ENCODE measurements at regions not wholly inside any gene's neighbourhood (a gene's known extent, or its start where the extent isn't known, plus 50 kb on each side); places are given as distances from the start of the nearest gene placed in this dataset.

DNA sequence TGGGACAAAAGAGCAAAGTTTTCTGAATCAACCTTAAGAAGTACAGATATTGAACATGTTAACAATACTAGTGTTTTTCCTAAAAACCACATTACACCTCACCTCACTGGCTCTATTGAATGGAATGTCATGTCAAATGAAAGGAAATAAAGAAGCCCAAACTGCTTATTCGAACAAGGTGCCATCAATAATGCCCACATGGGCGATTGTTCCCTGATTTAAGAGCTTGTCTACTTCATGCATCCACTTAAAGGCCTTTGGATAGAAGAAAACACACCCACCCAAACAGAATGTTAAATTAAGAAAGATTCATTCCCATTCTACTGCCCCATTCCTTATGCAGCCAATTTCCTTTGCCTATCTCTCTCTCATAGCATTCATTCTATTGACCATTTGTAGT lies 118.5 kb upstream of the PAQR3 start:
- Histone ChIP-seq H3K9ac (ENCODE audit: low read length) (no peak overlapping the region), H3K36me3 (ENCODE audit: insufficient read depth, low read length) (no peaks in the 10 kb centered on the region), H3K4me1 (ENCODE audit: insufficient read depth, low read length) (no peaks in the 10 kb centered on the region), H3K79me2 (ENCODE audit: insufficient read depth, low read length) (no peaks in the 10 kb centered on the region), H3K4me2 (ENCODE audit: low read length) (no peak overlapping the region), H3K9me3 (ENCODE audit: insufficient read depth, low read depth, low read length) (no peaks in the 10 kb centered on the region), H3K4me3 (ENCODE audit: insufficient read depth, low read depth, low read length) (no peak overlapping the region), H2AFZ (ENCODE audit: low read depth, low read length) (no peak overlapping the region), H3K27ac (ENCODE audit: low read depth, low read length) (no peak overlapping the region), H3K27me3 (ENCODE audit: insufficient read depth, low read length) (no peaks in the 10 kb centered on the region), H4K20me1 (ENCODE audit: insufficient read depth, low read length) (no peaks in the 10 kb centered on the region)
- Mint-ChIP-seq H3K27ac (ENCODE audit: unreplicated experiment) (no peak overlapping the region), H3K4me1 (ENCODE audit: low read depth, unreplicated experiment) (no peaks in the 10 kb centered on the region), H3K9me3 (ENCODE audit: unreplicated experiment) (no peaks in the 10 kb centered on the region), H3K27me3 (ENCODE audit: low read depth, unreplicated experiment) (no peaks in the 10 kb centered on the region), H3K4me3 (ENCODE audit: unreplicated experiment) (no peak overlapping the region), H3K36me3 (ENCODE audit: low read depth, unreplicated experiment) (no peaks in the 10 kb centered on the region)
- DNase-seq (ENCODE audit: low read depth) (no peak), FAIRE-seq (no peak)
- no peak for TF ChIP-seq EZH2 (IDR thresholded peaks at IDR 0.05; ENCODE audit: insufficient read depth, low read length)
- TF ChIP-seq, protein P1, sequence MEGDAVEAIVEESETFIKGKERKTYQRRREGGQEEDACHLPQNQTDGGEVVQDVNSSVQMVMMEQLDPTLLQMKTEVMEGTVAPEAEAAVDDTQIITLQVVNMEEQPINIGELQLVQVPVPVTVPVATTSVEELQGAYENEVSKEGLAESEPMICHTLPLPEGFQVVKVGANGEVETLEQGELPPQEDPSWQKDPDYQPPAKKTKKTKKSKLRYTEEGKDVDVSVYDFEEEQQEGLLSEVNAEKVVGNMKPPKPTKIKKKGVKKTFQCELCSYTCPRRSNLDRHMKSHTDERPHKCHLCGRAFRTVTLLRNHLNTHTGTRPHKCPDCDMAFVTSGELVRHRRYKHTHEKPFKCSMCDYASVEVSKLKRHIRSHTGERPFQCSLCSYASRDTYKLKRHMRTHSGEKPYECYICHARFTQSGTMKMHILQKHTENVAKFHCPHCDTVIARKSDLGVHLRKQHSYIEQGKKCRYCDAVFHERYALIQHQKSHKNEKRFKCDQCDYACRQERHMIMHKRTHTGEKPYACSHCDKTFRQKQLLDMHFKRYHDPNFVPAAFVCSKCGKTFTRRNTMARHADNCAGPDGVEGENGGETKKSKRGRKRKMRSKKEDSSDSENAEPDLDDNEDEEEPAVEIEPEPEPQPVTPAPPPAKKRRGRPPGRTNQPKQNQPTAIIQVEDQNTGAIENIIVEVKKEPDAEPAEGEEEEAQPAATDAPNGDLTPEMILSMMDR (IDR thresholded peaks at IDR 0.05; ENCODE audit: insufficient read depth, low read depth, low read length): no peak

DNA sequence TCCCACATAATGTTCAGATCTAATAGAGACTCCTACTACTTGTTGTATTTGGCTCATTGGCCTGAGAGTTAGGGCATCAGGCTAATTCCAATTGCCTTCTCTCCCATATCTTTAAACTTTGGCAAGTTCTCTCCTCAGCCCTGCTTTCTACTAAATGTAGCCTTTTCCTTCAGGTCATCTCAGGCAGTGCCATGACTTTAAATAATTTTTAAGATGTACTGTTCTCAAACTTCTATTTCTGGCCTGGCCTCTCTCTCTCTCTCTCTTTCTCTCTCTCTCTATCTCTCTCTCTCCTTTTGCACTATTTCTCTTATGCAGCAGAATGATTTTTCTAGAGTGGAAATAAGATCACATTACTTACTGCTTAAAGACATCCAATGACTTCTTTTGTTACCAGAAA lies 114.5 kb upstream of the PAQR3 start:
- no peaks in the 10 kb centered on the region for H3K9me3 Mint-ChIP-seq (ENCODE audit: unreplicated experiment)

DNA sequence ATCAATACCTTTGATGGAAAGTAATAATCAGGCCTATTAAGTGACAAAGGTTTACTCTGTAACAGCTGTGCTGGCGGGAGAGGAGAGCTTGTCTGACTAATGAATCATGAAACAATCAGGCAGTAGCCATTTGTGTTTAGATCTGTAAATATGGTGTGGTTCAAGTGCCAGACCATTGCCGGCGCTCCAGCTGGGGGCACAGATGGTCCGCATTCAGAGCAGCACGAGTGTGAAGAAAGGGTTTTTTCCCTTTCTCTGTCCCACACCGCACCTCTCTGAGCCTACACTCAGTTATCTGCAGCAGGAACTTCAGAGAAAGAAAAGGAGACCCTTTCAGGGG lies 111.3 kb upstream of the PAQR3 start:
- Mint-ChIP-seq H3K4me1 (ENCODE audit: low read depth, unreplicated experiment) (peaks cover 6% of the 10 kb centered on the region), H3K9me3 (ENCODE audit: unreplicated experiment) (no peaks in the 10 kb centered on the region), H3K4me3 (ENCODE audit: unreplicated experiment) (no peak overlapping the region), H3K27me3 (ENCODE audit: low read depth, unreplicated experiment) (peaks cover 4% of the 10 kb centered on the region), H3K27ac (ENCODE audit: unreplicated experiment) (no peak overlapping the region), H3K36me3 (ENCODE audit: low read depth, unreplicated experiment) (no peaks in the 10 kb centered on the region)
- DNase-seq (ENCODE audit: low read depth): no peak
- Histone ChIP-seq H3K27me3 (ENCODE audit: insufficient read depth, low read length) (no peaks in the 10 kb centered on the region), H3K9me3 (ENCODE audit: insufficient read depth, low read depth, low read length) (no peaks in the 10 kb centered on the region), H3K4me2 (ENCODE audit: low read length) (peak overlapping the region; percentile 51), H3K9ac (ENCODE audit: low read length) (no peak overlapping the region), H3K4me1 (ENCODE audit: insufficient read depth, low read length) (no peaks in the 10 kb centered on the region), H3K27ac (ENCODE audit: low read depth, low read length) (no peak overlapping the region), H4K20me1 (ENCODE audit: insufficient read depth, low read length) (no peaks in the 10 kb centered on the region), H3K79me2 (ENCODE audit: insufficient read depth, low read length) (no peaks in the 10 kb centered on the region), H3K36me3 (ENCODE audit: insufficient read depth, low read length) (no peaks in the 10 kb centered on the region), H2AFZ (ENCODE audit: low read depth, low read length) (no peak overlapping the region), H3K4me3 (ENCODE audit: insufficient read depth, low read depth, low read length) (no peak overlapping the region)
- FAIRE-seq: no peak
- TF ChIP-seq EZH2 (IDR thresholded peaks at IDR 0.05; ENCODE audit: insufficient read depth, low read length): no peak
- TF ChIP-seq, protein P1 (IDR thresholded peaks at IDR 0.05; ENCODE audit: insufficient read depth, low read depth, low read length): no peak

More for the DNA sequence above, 114.5 kb upstream of the PAQR3 start:
- Mint-ChIP-seq H3K27me3 (ENCODE audit: low read depth, unreplicated experiment) (peaks cover 4% of the 10 kb centered on the region), H3K4me1 (ENCODE audit: low read depth, unreplicated experiment) (no peaks in the 10 kb centered on the region), H3K27ac (ENCODE audit: unreplicated experiment) (no peak overlapping the region), H3K36me3 (ENCODE audit: low read depth, unreplicated experiment) (no peaks in the 10 kb centered on the region), H3K4me3 (ENCODE audit: unreplicated experiment) (no peak overlapping the region)
- TF ChIP-seq, protein P1 (IDR thresholded peaks at IDR 0.05; ENCODE audit: insufficient read depth, low read depth, low read length): no peak
- TF ChIP-seq EZH2 (IDR thresholded peaks at IDR 0.05; ENCODE audit: insufficient read depth, low read length): no peak
- Histone ChIP-seq H3K27ac (ENCODE audit: low read depth, low read length) (no peak overlapping the region), H4K20me1 (ENCODE audit: insufficient read depth, low read length) (no peaks in the 10 kb centered on the region), H3K79me2 (ENCODE audit: insufficient read depth, low read length) (no peaks in the 10 kb centered on the region), H3K4me1 (ENCODE audit: insufficient read depth, low read length) (no peaks in the 10 kb centered on the region), H3K9me3 (ENCODE audit: insufficient read depth, low read depth, low read length) (no peaks in the 10 kb centered on the region), H2AFZ (ENCODE audit: low read depth, low read length) (no peak overlapping the region), H3K27me3 (ENCODE audit: insufficient read depth, low read length) (no peaks in the 10 kb centered on the region), H3K36me3 (ENCODE audit: insufficient read depth, low read length) (no peaks in the 10 kb centered on the region), H3K4me3 (ENCODE audit: insufficient read depth, low read depth, low read length) (no peak overlapping the region), H3K4me2 (ENCODE audit: low read length) (no peak overlapping the region), H3K9ac (ENCODE audit: low read length) (no peak overlapping the region)
- FAIRE-seq (no peak), DNase-seq (ENCODE audit: low read depth) (no peak)

All from astrocyte (in vitro differentiated cells and primary cell).